H1 (cell line): ENCODE measurements at regions not wholly inside any gene's neighbourhood (a gene's known extent, or its start where the extent isn't known, plus 50 kb on each side); places are given as distances from the start of the nearest gene placed in this dataset.

Experiments
- KDM1A ChIP-seq: fragments of 200-600, 300-600 bp; sonication (generic); IDR thresholded peaks from 2 replicates; pipeline ENCODE4 v1.7.1; 2016; ENCODE audit warnings: mild to moderate bottlenecking, low read length, borderline replicate concordance
- TF ChIP-seq, protein P1 (sequence below), 3 experiments: IDR thresholded peaks; 1 replicate in 2 of 3; 2 replicates in 1 of 3; pipeline versions ENCODE4 v1.5.1 to v1.6.1; 2011; ENCODE audit warnings: low read length in 3 of 3, mild to moderate bottlenecking in 3 of 3, inconsistent platforms in 2 of 3, low read depth in 1 of 3, moderate library complexity in 1 of 3; ENCODE audit not compliant: insufficient read depth in 1 of 3; ENCODE audit errors: control extremely low read depth in 1 of 3
- TF ChIP-seq, protein P2 (sequence below): IDR thresholded peaks from 2 replicates; pipeline ENCODE4 v1.6.1; 2011; ENCODE audit warnings: low read depth, mild to moderate bottlenecking, low read length; ENCODE audit not compliant: insufficient read depth

DNA sequence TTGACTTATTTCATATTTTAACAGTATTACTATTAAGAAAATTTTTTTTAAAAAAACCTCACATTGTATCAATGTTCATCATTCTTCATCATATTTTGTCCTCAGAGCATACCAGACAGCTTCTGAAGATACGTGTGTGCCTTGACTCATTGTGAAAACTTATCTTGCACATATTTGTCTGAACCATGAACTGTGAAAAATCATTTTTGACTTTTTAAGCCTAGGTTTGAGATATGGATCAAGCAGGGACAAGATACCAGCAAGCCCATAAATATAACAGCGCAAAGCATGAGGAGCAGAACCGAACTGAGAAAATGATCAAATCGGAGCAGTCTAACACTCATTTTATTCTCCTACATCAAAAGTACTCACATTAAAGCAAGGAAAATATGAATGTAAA is 506.0 kb downstream of the BRINP3 start (continued):
- TF ChIP-seq, protein P1, sequence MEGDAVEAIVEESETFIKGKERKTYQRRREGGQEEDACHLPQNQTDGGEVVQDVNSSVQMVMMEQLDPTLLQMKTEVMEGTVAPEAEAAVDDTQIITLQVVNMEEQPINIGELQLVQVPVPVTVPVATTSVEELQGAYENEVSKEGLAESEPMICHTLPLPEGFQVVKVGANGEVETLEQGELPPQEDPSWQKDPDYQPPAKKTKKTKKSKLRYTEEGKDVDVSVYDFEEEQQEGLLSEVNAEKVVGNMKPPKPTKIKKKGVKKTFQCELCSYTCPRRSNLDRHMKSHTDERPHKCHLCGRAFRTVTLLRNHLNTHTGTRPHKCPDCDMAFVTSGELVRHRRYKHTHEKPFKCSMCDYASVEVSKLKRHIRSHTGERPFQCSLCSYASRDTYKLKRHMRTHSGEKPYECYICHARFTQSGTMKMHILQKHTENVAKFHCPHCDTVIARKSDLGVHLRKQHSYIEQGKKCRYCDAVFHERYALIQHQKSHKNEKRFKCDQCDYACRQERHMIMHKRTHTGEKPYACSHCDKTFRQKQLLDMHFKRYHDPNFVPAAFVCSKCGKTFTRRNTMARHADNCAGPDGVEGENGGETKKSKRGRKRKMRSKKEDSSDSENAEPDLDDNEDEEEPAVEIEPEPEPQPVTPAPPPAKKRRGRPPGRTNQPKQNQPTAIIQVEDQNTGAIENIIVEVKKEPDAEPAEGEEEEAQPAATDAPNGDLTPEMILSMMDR (IDR thresholded peaks at IDR 0.05; ENCODE audit: control extremely low read depth in 1 of 3, insufficient read depth in 1 of 3, low read depth in 1 of 3, low read length in 3 of 3), result no peak
- TF ChIP-seq KDM1A, result no peak
- TF ChIP-seq, protein P2, sequence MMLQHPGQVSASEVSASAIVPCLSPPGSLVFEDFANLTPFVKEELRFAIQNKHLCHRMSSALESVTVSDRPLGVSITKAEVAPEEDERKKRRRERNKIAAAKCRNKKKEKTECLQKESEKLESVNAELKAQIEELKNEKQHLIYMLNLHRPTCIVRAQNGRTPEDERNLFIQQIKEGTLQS, result no peak
